H1 (cell line): ENCODE measurements at regions not wholly inside any gene's neighbourhood (a gene's known extent, or its start where the extent isn't known, plus 50 kb on each side); places are given as distances from the start of the nearest gene placed in this dataset.

Experiments
- CEBPB ChIP-seq: IDR thresholded peaks from 2 replicates; pipeline ENCODE4 v1.6.1; 2012; ENCODE audit warnings: low read depth, low read length
- CHD7 ChIP-seq: fragments of 300-600 bp; sonication (generic); IDR thresholded peaks from 2 replicates; pipeline ENCODE4 v1.7.1; 2012; ENCODE audit warnings: low read length, moderate library complexity, mild to moderate bottlenecking, inconsistent platforms; ENCODE audit not compliant: insufficient replicate concordance
- EGR1 ChIP-seq: IDR thresholded peaks from 2 replicates; pipeline ENCODE4 v1.6.1; 2011; ENCODE audit warnings: low read depth, low read length, borderline replicate concordance
- KDM1A ChIP-seq: fragments of 200-600, 300-600 bp; sonication (generic); IDR thresholded peaks from 2 replicates; pipeline ENCODE4 v1.7.1; 2016; ENCODE audit warnings: mild to moderate bottlenecking, low read length, borderline replicate concordance

GRCh38 chr10:9244864-9245263, 1190.4 kb downstream of the GATA3 start (continued):
- TF ChIP-seq CHD7 (no peak), CEBPB (no peak), KDM1A (no peak), EGR1 (no peak)
